ENCODE measurements at regions not wholly inside any gene's neighbourhood (a gene's known extent, or its start where the extent isn't known, plus 50 kb on each side); places are given as distances from the start of the nearest gene placed in this dataset.

DNA sequence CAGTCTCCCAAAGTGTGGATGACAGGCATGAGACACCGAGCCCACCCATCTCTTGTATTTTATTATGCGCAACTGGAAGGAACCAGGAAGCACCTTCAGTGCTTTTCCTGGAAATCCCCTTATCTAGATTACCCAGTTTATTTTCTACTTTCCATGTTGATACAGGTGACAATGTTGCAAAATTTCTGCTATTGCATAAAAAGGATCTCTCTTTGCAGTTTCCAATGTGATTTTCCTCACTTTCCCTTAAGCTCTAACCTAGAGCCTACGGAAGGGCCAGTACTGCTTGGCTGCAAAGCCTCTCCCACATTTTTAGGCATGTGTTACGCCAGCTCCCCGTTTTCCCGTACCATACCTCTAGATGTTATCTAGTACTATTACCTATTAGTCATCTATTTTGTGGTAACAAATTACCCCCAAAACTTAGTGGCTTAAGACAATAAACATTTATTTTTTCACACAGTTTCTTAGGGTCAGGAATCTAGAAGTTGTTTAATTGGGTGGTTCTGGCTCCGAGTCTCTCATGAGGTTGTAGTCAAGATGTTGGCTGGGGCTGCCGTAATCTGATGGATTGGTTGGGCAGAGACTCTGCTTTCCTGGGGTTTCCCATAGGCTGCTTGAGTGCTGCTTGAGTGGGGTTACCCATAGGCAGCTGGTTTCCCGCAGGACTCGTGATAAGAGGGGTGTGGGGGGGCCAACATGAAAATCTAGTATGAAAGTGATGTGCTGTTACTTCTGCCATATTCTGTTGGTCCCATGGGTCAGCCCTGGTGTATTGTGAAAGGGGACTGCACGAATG lies 131.5 kb upstream of the HNRNPU start:
- no peak for TF ChIP-seq PAX5 (IDR thresholded peaks at IDR 0.05; ENCODE audit: insufficient read depth, low read length, severe bottlenecking)
- TF ChIP-seq POLR2A (IDR thresholded peaks at IDR 0.05; ENCODE audit: low read depth, low read length): no peak
- TF ChIP-seq SPI1 (IDR thresholded peaks at IDR 0.05; ENCODE audit: low read depth, low read length): no peak
- no peak for TF ChIP-seq TAF1 (IDR thresholded peaks at IDR 0.05; ENCODE audit: low read depth, low read length)
- no peak for TF ChIP-seq POU2F2 (IDR thresholded peaks at IDR 0.05; ENCODE audit: low read depth, low read length)
- TF ChIP-seq POLR2AphosphoS5 (IDR thresholded peaks at IDR 0.05; ENCODE audit: low read depth, low read length): no peak
- no peak for FAIRE-seq

GRCh38 chr1:244992833-244993232 lies 128.5 kb upstream of the HNRNPU start:
- FAIRE-seq: no peak
- DNase-seq (ENCODE audit: insufficient read length, low spot score): no peak
- no peak for TF ChIP-seq POU2F2 (IDR thresholded peaks at IDR 0.05; ENCODE audit: low read depth, low read length)

More for the DNA sequence above, 131.5 kb upstream of the HNRNPU start:
- DNase-seq (ENCODE audit: insufficient read length, low spot score): no peak

- FAIRE-seq: no peak
- TF ChIP-seq POLR2A (IDR thresholded peaks at IDR 0.05; ENCODE audit: low read depth, low read length): no peak
- no peak for TF ChIP-seq SPI1 (IDR thresholded peaks at IDR 0.05; ENCODE audit: low read depth, low read length)
- no peak for TF ChIP-seq POU2F2 (IDR thresholded peaks at IDR 0.05; ENCODE audit: low read depth, low read length)
- no peak for TF ChIP-seq PAX5 (IDR thresholded peaks at IDR 0.05; ENCODE audit: insufficient read depth, low read length, severe bottlenecking)
- no peak for TF ChIP-seq TAF1 (IDR thresholded peaks at IDR 0.05; ENCODE audit: low read depth, low read length)
- TF ChIP-seq POLR2AphosphoS5 (IDR thresholded peaks at IDR 0.05; ENCODE audit: low read depth, low read length): no peak
- DNase-seq (ENCODE audit: insufficient read length, low spot score): no peak
Measured at GRCh38 chr1:244989813-244990212, 125.5 kb upstream of the HNRNPU start.

DNA sequence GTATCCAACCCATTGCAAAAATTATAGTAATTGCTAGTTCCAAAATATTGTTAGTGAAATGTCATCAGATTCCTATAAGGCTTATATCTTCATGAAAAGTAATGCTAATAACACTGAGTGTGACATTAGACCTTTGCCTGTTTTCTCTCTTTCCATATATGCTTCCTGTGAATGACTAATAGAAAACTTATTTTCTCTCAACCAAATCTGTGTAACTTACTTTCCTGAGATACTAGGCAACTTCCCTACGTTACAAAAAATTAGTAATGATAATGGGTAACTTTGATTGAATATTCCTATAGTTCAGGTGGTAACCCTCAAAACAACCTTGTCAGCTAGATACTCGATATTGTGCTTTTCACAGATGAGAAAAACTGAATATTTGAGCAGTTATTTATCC lies 124.2 kb upstream of the HNRNPU start:
- FAIRE-seq (no peak), DNase-seq (ENCODE audit: insufficient read length, low spot score) (no peak)
- TF ChIP-seq POLR2A (IDR thresholded peaks at IDR 0.05; ENCODE audit: low read depth, low read length): no peak
- no peak for TF ChIP-seq POU2F2 (IDR thresholded peaks at IDR 0.05; ENCODE audit: low read depth, low read length)
- no peak for TF ChIP-seq TAF1 (IDR thresholded peaks at IDR 0.05; ENCODE audit: low read depth, low read length)
- no peak for TF ChIP-seq PAX5 (IDR thresholded peaks at IDR 0.05; ENCODE audit: insufficient read depth, low read length, severe bottlenecking)
- TF ChIP-seq POLR2AphosphoS5 (IDR thresholded peaks at IDR 0.05; ENCODE audit: low read depth, low read length): no peak
- TF ChIP-seq SPI1 (IDR thresholded peaks at IDR 0.05; ENCODE audit: low read depth, low read length): no peak

GRCh38 chr1:244980605-244981004 lies 116.3 kb upstream of the HNRNPU start:
- FAIRE-seq: no peak
- no peak for TF ChIP-seq POLR2AphosphoS5 (IDR thresholded peaks at IDR 0.05; ENCODE audit: low read depth, low read length)
- TF ChIP-seq SPI1 (IDR thresholded peaks at IDR 0.05; ENCODE audit: low read depth, low read length): no peak
- no peak for TF ChIP-seq TAF1 (IDR thresholded peaks at IDR 0.05; ENCODE audit: low read depth, low read length)
- no peak for TF ChIP-seq POLR2A (IDR thresholded peaks at IDR 0.05; ENCODE audit: low read depth, low read length)
- TF ChIP-seq PAX5 (IDR thresholded peaks at IDR 0.05; ENCODE audit: insufficient read depth, low read length, severe bottlenecking): no peak
- TF ChIP-seq POU2F2 (IDR thresholded peaks at IDR 0.05; ENCODE audit: low read depth, low read length): no peak
- no peak for DNase-seq (ENCODE audit: insufficient read length, low spot score)

DNA sequence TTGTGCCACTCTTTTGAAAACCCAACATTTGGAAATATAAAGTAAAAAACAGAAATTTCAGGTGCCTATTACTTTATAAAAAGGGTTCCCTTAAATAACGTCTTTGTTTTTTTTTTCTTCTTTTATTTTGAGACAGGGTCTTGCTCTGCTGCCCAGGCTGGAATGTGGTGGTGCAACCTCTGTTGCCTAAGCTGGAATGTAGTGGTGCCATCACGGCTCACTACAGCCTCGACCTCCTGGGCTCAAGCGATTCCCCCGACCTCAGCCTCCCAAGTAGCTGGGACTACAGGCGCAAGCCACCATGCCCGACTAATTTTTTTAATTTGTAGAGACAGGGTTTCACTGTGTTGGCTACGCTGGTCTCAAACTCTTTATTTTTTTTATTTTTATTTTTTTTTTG lies 110.2 kb upstream of the HNRNPU start:
- no peak for FAIRE-seq
- no peak for DNase-seq (ENCODE audit: insufficient read length, low spot score)
- TF ChIP-seq POLR2AphosphoS5 (IDR thresholded peaks at IDR 0.05; ENCODE audit: low read depth, low read length) (no peak), TAF1 (IDR thresholded peaks at IDR 0.05; ENCODE audit: low read depth, low read length) (no peak), POU2F2 (IDR thresholded peaks at IDR 0.05; ENCODE audit: low read depth, low read length) (no peak), PAX5 (IDR thresholded peaks at IDR 0.05; ENCODE audit: insufficient read depth, low read length, severe bottlenecking) (no peak)

- DNase-seq (ENCODE audit: insufficient read length, low spot score) (no peak), FAIRE-seq (no peak)
- TF ChIP-seq PAX5 (IDR thresholded peaks at IDR 0.05; ENCODE audit: insufficient read depth, low read length, severe bottlenecking) (no peak), POU2F2 (IDR thresholded peaks at IDR 0.05; ENCODE audit: low read depth, low read length) (no peak)
Measured at GRCh38 chr1:244974106-244974505, 109.8 kb upstream of the HNRNPU start.

- DNase-seq (ENCODE audit: insufficient read length, low spot score) (no peak), FAIRE-seq (no peak)
- TF ChIP-seq POU2F2 (IDR thresholded peaks at IDR 0.05; ENCODE audit: low read depth, low read length) (no peak), SPI1 (IDR thresholded peaks at IDR 0.05; ENCODE audit: low read depth, low read length) (peak; percentile 2; the same call in 1 of the 2 replicates)
Measured at GRCh38 chr1:244971552-244972216, 107.3 kb upstream of the HNRNPU start.

DNA sequence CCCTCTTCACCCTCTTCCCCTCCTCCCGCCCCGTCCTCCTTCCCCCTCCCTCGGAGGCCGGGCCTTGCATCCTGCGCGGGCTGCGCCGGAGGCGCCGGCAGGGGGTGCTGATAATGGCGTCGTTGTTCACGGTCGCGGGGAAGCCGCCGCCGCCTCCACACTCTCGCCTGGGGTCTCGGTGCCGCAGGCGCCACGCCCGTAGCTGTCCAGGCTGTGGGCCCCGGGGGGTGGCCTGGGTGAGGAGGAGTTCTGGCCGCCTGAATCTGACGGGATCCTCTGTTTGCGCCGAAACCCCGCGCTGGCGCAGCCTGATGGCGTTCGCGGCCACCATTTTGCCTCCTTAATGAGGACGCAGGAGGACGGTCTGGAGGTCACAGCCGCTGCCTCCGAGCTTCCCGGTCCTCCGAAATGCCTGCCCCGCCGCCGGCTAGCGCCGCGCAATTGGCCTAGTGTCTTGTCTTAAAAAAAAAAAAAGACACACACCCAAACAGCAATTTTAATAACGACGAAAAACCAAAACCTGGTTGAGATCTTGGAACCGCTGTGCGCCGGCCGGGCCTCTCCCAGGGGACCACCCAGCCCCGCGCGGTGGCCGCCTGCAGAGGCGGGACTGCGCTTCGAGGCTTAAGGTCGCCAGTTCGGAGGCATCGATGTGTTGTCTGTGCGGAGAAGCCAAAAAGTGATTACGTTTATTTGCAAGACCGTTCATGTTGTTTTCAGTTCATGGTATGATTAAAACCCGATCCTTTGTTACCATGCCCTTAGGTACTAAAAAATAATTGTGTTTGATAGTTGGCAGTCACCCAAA lies 106.6 kb upstream of the HNRNPU start:
- DNase-seq (ENCODE audit: insufficient read length, low spot score) (peak; percentile 47), FAIRE-seq (peak; percentile 91)
- TF ChIP-seq TAF1 (IDR thresholded peaks at IDR 0.05; ENCODE audit: low read depth, low read length) (peak; percentile 80), POLR2A (IDR thresholded peaks at IDR 0.05; ENCODE audit: low read depth, low read length) (peak; percentile 90), POLR2AphosphoS5 (IDR thresholded peaks at IDR 0.05; ENCODE audit: low read depth, low read length) (peak; percentile 82), POU2F2 (IDR thresholded peaks at IDR 0.05; ENCODE audit: low read depth, low read length) (no peak), SPI1 (IDR thresholded peaks at IDR 0.05; ENCODE audit: low read depth, low read length) (no peak), PAX5 (IDR thresholded peaks at IDR 0.05; ENCODE audit: insufficient read depth, low read length, severe bottlenecking) (peak; percentile 66)
